ENCODE measurements at regions not wholly inside any gene's neighbourhood (a gene's known extent, or its start where the extent isn't known, plus 50 kb on each side); places are given as distances from the start of the nearest gene placed in this dataset.
"Not testable (repeated sequence)": the region's sequence is repeated elsewhere in the genome, so short reads cannot be mapped to it uniquely, and the experiment has no call there.

DNA sequence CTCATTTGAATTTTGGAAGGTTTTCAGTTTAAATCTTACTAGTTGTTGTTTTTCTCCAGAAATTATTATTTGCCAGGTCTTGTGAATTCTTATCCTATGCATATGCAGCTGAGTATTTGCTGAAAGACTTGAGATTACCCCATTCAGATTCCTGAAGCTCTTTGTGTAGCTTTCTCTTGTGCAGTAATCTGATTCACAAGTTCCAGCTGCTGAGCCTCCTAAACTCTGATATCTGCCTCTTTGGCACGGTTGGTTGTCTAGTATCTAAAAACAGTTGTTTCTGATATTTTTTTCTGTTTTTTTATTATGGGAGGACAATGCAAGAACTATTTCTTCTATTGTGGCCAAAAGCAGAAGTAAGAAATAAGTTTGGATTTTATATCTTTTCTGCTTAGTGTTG, 863.9 kb upstream of the MANEA start:
- no peak overlapping the region for H3K4me3 ChIP-seq (ENCODE audit: low read depth, low read length)

DNA sequence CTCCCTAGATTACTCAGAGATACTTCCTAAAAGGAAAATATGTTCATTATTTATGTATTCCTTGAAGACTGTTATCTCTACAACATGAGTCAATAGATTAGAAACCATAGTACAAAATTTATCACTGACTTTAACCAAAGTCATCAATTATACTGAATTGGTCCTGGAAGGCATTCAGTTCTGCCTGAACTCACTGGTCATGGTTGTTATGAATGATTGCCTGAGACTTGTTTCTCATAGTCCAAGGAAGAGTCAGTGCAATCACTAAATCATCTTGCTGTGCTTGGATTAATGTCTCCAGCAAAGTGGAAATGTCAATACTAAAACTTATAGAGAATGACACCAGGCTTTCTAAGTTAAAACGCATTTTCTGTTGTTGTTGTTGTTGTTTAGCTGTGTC, 878.6 kb upstream of the MANEA start:
- no peak overlapping the region for H3K4me3 ChIP-seq (ENCODE audit: low read depth, low read length)

DNA sequence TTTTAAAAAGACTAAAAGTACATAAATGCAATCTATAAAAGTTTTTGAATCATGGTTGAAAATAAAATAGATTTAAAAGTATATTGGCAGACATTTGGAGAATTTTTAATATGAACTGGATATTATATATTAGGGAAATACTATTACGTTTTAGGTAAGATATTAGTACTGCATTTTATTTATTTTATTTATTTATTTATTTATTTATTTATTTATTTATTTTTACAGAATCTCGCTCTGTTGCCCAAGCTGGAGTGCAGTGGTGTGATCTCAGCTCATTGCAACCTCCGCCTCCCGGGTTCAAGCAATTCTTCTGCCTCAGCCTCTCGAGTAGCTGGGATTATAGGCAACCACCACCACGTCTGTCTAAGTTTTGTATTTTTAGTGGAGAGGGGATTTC, 890.1 kb upstream of the MANEA start:
- not testable (repeated sequence) for H3K4me3 ChIP-seq (ENCODE audit: low read depth, low read length)

DNA sequence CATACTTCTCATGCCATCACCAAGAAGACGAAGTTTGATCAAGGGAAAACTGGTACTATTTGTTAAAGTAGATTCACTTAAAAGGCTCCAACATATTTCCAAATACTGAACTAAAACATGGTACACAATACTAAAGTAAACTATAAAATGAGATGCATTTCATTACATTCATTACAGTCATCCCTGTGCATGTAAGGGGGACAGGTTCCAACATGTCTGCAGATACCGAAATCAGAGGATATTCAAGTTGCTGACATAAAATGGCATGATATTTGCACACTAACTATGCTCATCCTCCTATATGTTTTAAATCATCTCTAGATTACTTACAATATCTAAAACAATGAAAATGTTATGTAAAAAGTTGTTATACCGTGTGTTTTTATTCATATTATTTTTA, 893.9 kb upstream of the MANEA start:
- H3K4me3 ChIP-seq (ENCODE audit: low read depth, low read length): no peak overlapping the region

GRCh38 chr6:94680669-94681212, 896.6 kb upstream of the MANEA start:
- no peak overlapping the region for H3K4me3 ChIP-seq (ENCODE audit: low read depth, low read length)

DNA sequence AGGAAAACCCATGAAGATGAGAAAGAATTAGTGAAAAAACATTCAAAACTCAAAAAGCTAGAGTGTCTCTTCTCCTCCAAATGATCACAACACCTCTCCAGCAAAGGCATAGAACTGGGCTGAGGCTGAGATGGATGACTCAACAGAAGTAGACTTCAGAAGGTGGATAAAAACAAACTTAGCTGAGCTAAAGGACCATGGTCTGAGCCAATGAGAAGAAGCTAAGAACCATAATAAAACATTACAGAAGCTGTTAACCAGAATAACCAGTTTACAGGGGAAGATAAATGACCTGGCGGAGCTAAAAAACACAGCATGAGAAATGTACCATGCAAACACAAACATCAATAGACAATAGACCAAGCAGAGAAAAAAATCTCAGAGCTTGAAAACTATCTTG, 904.1 kb upstream of the MANEA start:
- H3K4me3 ChIP-seq (ENCODE audit: low read depth, low read length): no peak overlapping the region

GRCh38 chr6:94670017-94670416, 907.3 kb upstream of the MANEA start:
- no peak overlapping the region for H3K4me3 ChIP-seq (ENCODE audit: low read depth, low read length)

DNA sequence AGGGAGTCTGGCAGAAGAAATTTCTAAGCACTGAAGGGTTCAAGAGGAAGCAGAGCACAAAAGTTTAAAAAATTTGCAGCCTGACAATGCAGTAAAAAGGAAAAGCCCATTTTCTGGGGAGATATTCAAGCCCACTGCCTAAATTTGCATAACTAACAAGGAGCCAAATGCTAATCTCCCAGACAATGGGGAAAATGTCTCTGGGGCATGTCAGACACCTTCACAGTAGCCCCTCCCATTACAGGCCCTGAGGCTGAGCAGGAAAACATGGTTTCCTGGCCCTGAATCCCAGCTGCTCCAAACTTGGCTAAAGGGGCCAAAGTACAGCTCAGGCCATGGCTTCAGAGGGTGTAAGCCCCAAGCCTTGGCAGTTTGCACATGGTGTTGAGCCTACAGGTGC, 908.5 kb upstream of the MANEA start:
- no peak overlapping the region for H3K4me3 ChIP-seq (ENCODE audit: low read depth, low read length)

- no peak overlapping the region for H3K4me3 ChIP-seq (ENCODE audit: low read depth, low read length)
Observed at GRCh38 chr6:94658929-94659328, 918.4 kb upstream of the MANEA start.

- H3K4me3 ChIP-seq (ENCODE audit: low read depth, low read length): no peak overlapping the region
Observed at GRCh38 chr6:94651239-94651638, 926.1 kb upstream of the MANEA start.

- no peak overlapping the region for H3K4me3 ChIP-seq (ENCODE audit: low read depth, low read length)
Observed at GRCh38 chr6:94645191-94645590, 932.1 kb upstream of the MANEA start.

- no peak overlapping the region for H3K4me3 ChIP-seq (ENCODE audit: low read depth, low read length)
Observed at GRCh38 chr6:94639564-94639963, 937.8 kb upstream of the MANEA start.

GRCh38 chr6:94636780-94637385, 940.5 kb upstream of the MANEA start:
- H3K4me3 ChIP-seq (ENCODE audit: low read depth, low read length): no peak overlapping the region

- no peak overlapping the region for H3K4me3 ChIP-seq (ENCODE audit: low read depth, low read length)
Observed at GRCh38 chr6:94623586-94623985, 953.7 kb upstream of the MANEA start.

GRCh38 chr6:94622783-94623182, 954.6 kb upstream of the MANEA start:
- no peak overlapping the region for H3K4me3 ChIP-seq (ENCODE audit: low read depth, low read length)

DNA sequence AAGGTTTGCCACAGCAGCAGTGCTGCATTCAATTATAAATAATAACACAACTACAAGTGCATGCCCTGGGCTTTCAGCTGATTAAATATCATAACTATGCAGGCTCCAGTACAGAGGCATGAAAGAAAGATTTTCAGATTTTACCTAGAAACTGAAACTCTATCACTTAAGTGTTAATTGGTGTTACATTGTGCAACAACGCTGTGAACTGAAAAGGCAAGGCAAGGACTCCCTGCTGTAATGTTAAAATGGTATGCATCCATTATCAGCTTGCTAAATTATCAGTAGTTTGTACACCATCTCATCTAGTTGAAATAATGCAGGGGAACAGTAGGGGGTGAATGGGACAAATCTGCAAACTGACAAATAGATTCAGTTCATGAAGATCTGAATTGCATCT, 976.7 kb upstream of the MANEA start:
- no peak overlapping the region for H3K4me3 ChIP-seq (ENCODE audit: low read depth, low read length)

- H3K4me3 ChIP-seq (ENCODE audit: low read depth, low read length): no peak overlapping the region
Observed at GRCh38 chr6:94597487-94597886, 979.8 kb upstream of the MANEA start.

GRCh38 chr6:94590416-94590815, 986.9 kb upstream of the MANEA start:
- no peak overlapping the region for H3K4me3 ChIP-seq (ENCODE audit: low read depth, low read length)

DNA sequence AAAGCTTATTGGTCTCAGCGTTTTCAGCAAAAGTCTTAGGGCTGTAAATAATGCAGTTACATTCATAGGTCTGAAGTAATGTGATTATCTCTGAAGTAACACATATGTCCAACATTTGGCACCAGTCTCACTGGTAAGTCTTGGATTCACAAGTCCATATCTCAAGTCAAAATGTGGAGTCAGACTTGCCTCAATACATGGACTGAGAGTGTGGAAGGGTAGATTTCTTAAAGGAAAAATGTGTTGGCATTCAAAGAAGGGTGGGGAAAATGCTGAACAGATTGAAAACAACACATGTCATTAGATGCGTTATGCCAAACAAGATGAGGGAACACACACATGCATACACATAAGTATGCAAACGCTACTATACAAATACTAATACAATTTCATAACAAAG, 989.0 kb upstream of the MANEA start:
- H3K4me3 ChIP-seq (ENCODE audit: low read depth, low read length): no peak overlapping the region

DNA sequence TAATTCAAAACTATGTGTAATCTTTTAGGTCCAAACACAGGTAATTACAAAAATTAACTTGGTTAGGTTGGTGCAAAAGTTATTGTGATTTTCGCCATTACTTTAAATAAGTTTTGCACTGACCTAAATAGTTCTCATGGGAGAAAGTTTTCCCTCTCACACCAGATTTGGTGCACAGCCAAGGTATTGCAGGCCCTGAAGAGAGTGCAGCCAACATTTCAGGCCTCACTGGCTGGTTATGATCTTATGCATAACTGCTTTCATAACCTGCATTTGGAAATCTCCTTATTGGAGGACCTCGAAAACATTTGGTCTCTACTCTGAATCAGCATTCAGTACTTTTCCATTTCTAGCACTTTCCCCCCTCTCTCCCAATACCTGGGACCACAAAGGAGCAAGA, 993.1 kb upstream of the MANEA start:
- no peak overlapping the region for H3K4me3 ChIP-seq (ENCODE audit: low read depth, low read length)

- H3K4me3 ChIP-seq (ENCODE audit: low read depth, low read length): no peak overlapping the region
Observed at GRCh38 chr6:94570581-94570980, 1006.8 kb upstream of the MANEA start.

GRCh38 chr6:94562846-94563245, 1014.5 kb upstream of the MANEA start:
- no peak overlapping the region for H3K4me3 ChIP-seq (ENCODE audit: low read depth, low read length)

GRCh38 chr6:94559829-94560537, 1017.4 kb upstream of the MANEA start:
- H3K4me3 ChIP-seq (ENCODE audit: low read depth, low read length): no peak overlapping the region
